Liver (tissue), 7 donors: ENCODE measurements at regions not wholly inside any gene's neighbourhood (a gene's known extent, or its start where the extent isn't known, plus 50 kb on each side); places are given as distances from the start of the nearest gene placed in this dataset.

Experiments
- DNase-seq: peaks from one replicate; pipeline ENCODE4 v3.0.0-alpha.2; 2017; ENCODE audit warnings: low spot score
- H3K27ac ChIP-seq, 2 donors: one replicate each; pipeline ENCODE4 v1.7.0; 2013; ENCODE audit warnings: inconsistent platforms in 2 of 2, low read length in 2 of 2, control low read depth in 1 of 2, low read depth in 1 of 2, mild to moderate bottlenecking in 1 of 2
- H3K27me3 ChIP-seq, 4 donors: one replicate each; pipeline versions ENCODE4 v1.6.1 to v1.7.0; 2013; ENCODE audit warnings: low read length in 3 of 4, inconsistent platforms in 1 of 4, mild to moderate bottlenecking in 1 of 4, moderate library complexity in 1 of 4; ENCODE audit not compliant: control insufficient read depth in 4 of 4, insufficient read depth in 4 of 4
- H3K36me3 ChIP-seq, 4 donors: one replicate each; pipeline versions ENCODE4 v1.6.1 to v1.7.0; 2013; ENCODE audit warnings: low read length in 3 of 4, mild to moderate bottlenecking in 3 of 4, low read depth in 1 of 4, moderate library complexity in 1 of 4; ENCODE audit not compliant: control insufficient read depth in 4 of 4, insufficient read depth in 3 of 4
- H3K4me1 ChIP-seq, 4 donors: one replicate each; pipeline versions ENCODE4 v1.6.1 to v1.7.0; 2013; ENCODE audit warnings: low read length in 3 of 4, mild to moderate bottlenecking in 3 of 4, moderate library complexity in 1 of 4; ENCODE audit not compliant: control insufficient read depth in 4 of 4, insufficient read depth in 4 of 4
- H3K4me3 ChIP-seq, 3 donors: one replicate each; pipeline versions ENCODE4 v1.6.1 to v1.7.0; 2013; ENCODE audit warnings: low read length in 3 of 3, control low read depth in 1 of 3, low read depth in 1 of 3, mild to moderate bottlenecking in 1 of 3
- H3K9ac ChIP-seq, 2 donors: one replicate each; pipeline ENCODE4 v1.7.0; 2013; ENCODE audit warnings: low read length in 2 of 2, mild to moderate bottlenecking in 2 of 2, moderate library complexity in 2 of 2, control low read depth in 1 of 2, low read depth in 1 of 2
- H3K9me3 ChIP-seq, 4 donors: one replicate each; pipeline versions ENCODE4 v1.6.1 to v1.7.0; 2013; ENCODE audit warnings: low read length in 3 of 4; ENCODE audit not compliant: control insufficient read depth in 4 of 4
- FOXA1 ChIP-seq: IDR thresholded peaks from 2 replicates; pipeline ENCODE4 v1.6.1; 2016; ENCODE audit warnings: antibody characterized with exemption
- FOXA2 ChIP-seq: IDR thresholded peaks from 2 replicates; pipeline ENCODE4 v1.6.1; 2016; ENCODE audit warnings: antibody characterized with exemption
- GABPA ChIP-seq, 2 donors: IDR thresholded peaks in 1 of 2; conservative IDR thresholded peaks in 1 of 2; 2 replicates each; pipeline ENCODE4 v1.6.1; 2016; ENCODE audit warnings: antibody characterized with exemption in 2 of 2, mild to moderate bottlenecking in 1 of 2, moderate library complexity in 1 of 2
- HNF4A ChIP-seq, 2 donors: conservative IDR thresholded peaks; 2 replicates each; pipeline ENCODE4 v1.6.1; 2016; ENCODE audit warnings: antibody characterized with exemption in 2 of 2, mild to moderate bottlenecking in 2 of 2
- HNF4G ChIP-seq: IDR thresholded peaks from 2 replicates; pipeline ENCODE4 v1.6.1; 2016; ENCODE audit warnings: antibody characterized with exemption
- NR2F2 ChIP-seq: IDR thresholded peaks from 2 replicates; pipeline ENCODE4 v1.6.1; 2016; ENCODE audit warnings: antibody characterized with exemption
- RAD21 ChIP-seq, 2 donors: IDR thresholded peaks; 2 replicates each; pipeline ENCODE4 v1.6.1; 2016; ENCODE audit warnings: antibody characterized with exemption in 2 of 2, mild to moderate bottlenecking in 2 of 2
- RXRA ChIP-seq, 2 donors: IDR thresholded peaks; 2 replicates each; pipeline ENCODE4 v1.6.1; 2017 to 2018; ENCODE audit warnings: antibody characterized with exemption in 2 of 2, mild to moderate bottlenecking in 1 of 2
- SP1 ChIP-seq: IDR thresholded peaks from 2 replicates; pipeline ENCODE4 v1.6.1; 2018; ENCODE audit warnings: antibody characterized with exemption, mild to moderate bottlenecking
- TAF1 ChIP-seq: conservative IDR thresholded peaks from 2 replicates; pipeline ENCODE4 v1.6.1; 2016; ENCODE audit warnings: antibody characterized with exemption, mild to moderate bottlenecking
- YY1 ChIP-seq: IDR thresholded peaks from 2 replicates; pipeline ENCODE4 v1.6.1; 2016; ENCODE audit warnings: antibody characterized with exemption, mild to moderate bottlenecking
- WGBS: extraction: QIAGEN DNeasy Blood & Tissue Kit; methylation state at CpG from one replicate; pipeline ENCODE4 v1.1.7; 2013; 5-methylcytosine and 5-hydroxymethylcytosine counted together
- TF ChIP-seq, protein P1 (sequence below): IDR thresholded peaks from 2 replicates; pipeline ENCODE4 v1.6.1; 2016; ENCODE audit warnings: antibody characterized with exemption, mild to moderate bottlenecking
- TF ChIP-seq, protein P2 (sequence below): IDR thresholded peaks from 2 replicates; pipeline ENCODE4 v1.6.1; 2016; ENCODE audit warnings: antibody characterized with exemption
- TF ChIP-seq, protein P3 (sequence below): IDR thresholded peaks from 2 replicates; pipeline ENCODE4 v1.6.1; 2016; ENCODE audit warnings: antibody characterized with exemption
- donor health status: healthy.
- donor health status: healthy.
- donor health status: healthy.
- donor health status: healthy.

DNA sequence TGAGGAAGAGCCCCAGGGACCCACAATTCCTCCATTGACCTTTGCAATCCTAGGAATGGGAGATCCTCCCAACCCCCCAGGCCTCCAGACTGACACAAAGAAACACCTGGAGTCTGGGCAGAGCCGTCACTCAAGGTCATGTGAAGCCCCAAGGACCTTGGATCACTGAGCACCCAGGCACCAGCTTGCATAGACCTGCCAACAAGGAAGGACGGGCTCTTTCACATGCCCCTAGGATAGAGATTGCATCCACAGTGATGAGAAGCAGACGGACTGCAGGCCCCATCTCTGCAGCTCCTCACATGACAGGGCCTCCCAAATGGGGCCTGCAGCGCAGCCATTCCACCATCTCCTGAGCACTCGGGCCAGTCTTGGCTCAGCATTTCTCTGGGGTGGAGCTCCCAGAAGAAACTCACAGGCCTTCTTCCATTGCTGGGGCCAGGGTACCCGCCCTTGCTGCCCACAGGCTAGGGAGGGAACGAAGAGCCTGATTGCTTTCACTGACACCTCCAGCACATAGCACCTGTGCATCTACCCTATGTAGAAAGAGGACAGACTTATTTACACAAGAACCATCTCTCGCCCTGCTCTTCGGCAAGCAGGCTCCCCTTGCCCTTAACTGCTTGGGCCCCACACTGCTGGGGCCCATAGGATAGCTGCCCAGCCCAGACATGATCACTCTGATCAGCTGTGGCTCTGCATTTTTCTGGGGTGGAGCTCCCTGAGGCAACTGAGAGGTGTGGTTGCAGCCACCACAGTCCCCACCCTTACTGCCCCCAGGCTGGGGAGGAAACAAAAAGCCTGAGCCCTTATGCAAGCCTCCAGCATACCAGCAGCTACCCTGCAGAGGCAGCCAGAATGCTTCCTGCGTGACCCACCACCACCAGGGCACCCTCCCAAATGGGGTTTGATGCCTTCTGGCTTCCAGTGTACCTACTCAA lies 185.7 kb upstream of the ZCCHC13 start:
- Histone ChIP-seq H3K27me3 (peaks cover 0 to 2% (median 0%) of the 10 kb centered on the region in 4 donors), H3K36me3 (peaks cover 0 to 5% (median under 1%) of the 10 kb centered on the region in 4 donors), H3K27ac (no peak overlapping the region), H3K9ac (no peak overlapping the region), H3K4me1 (no peaks in the 10 kb centered on the region), H3K9me3 (peaks cover 0 to 4% (median 0%) of the 10 kb centered on the region in 4 donors), H3K4me3 (no peak overlapping the region)
- TF ChIP-seq FOXA2 (no peak), YY1 (no peak), RXRA (IDR thresholded peaks at IDR 0.05) (no peak), GABPA (IDR thresholded peaks at IDR 0.05 in 1 of 2, conservative IDR thresholded peaks at IDR 0.05 in 1 of 2) (no peak), SP1 (no peak), HNF4A (conservative IDR thresholded peaks at IDR 0.05) (no peak)
- no peak for DNase-seq
- WGBS: 95% methylated on average over 10 of the region's 10 CpGs

DNA sequence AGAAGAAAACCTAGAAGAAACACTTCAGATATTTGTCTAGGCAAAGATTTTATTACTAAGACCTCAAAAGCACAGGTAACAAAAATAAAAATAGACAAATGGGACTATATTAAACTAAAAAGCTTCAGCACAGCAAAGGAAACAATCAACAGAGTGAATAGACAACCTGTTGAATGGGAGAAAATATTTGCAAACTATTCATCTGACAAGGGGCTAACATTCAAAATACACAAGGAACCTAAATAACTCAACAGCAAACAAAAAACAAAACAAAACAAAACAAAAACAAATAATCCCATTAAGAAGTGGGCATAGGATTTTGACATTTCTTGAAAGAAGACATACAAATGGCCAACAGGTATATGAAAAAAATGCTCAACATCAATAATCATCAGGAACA lies 192.7 kb upstream of the ZCCHC13 start:
- no peak for TF ChIP-seq HNF4A (conservative IDR thresholded peaks at IDR 0.05)
- TF ChIP-seq FOXA1: no peak
- no peak for TF ChIP-seq FOXA2
- TF ChIP-seq RXRA (IDR thresholded peaks at IDR 0.05): no peak
- no peak for TF ChIP-seq TAF1
- no peak for TF ChIP-seq GABPA (IDR thresholded peaks at IDR 0.05 in 1 of 2, conservative IDR thresholded peaks at IDR 0.05 in 1 of 2)
- TF ChIP-seq YY1: no peak
- no peak for TF ChIP-seq NR2F2
- TF ChIP-seq, protein P1, sequence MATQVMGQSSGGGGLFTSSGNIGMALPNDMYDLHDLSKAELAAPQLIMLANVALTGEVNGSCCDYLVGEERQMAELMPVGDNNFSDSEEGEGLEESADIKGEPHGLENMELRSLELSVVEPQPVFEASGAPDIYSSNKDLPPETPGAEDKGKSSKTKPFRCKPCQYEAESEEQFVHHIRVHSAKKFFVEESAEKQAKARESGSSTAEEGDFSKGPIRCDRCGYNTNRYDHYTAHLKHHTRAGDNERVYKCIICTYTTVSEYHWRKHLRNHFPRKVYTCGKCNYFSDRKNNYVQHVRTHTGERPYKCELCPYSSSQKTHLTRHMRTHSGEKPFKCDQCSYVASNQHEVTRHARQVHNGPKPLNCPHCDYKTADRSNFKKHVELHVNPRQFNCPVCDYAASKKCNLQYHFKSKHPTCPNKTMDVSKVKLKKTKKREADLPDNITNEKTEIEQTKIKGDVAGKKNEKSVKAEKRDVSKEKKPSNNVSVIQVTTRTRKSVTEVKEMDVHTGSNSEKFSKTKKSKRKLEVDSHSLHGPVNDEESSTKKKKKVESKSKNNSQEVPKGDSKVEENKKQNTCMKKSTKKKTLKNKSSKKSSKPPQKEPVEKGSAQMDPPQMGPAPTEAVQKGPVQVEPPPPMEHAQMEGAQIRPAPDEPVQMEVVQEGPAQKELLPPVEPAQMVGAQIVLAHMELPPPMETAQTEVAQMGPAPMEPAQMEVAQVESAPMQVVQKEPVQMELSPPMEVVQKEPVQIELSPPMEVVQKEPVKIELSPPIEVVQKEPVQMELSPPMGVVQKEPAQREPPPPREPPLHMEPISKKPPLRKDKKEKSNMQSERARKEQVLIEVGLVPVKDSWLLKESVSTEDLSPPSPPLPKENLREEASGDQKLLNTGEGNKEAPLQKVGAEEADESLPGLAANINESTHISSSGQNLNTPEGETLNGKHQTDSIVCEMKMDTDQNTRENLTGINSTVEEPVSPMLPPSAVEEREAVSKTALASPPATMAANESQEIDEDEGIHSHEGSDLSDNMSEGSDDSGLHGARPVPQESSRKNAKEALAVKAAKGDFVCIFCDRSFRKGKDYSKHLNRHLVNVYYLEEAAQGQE: no peak
- no peak for TF ChIP-seq SP1
- TF ChIP-seq, protein P2, sequence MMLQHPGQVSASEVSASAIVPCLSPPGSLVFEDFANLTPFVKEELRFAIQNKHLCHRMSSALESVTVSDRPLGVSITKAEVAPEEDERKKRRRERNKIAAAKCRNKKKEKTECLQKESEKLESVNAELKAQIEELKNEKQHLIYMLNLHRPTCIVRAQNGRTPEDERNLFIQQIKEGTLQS: no peak
- TF ChIP-seq, protein P3, sequence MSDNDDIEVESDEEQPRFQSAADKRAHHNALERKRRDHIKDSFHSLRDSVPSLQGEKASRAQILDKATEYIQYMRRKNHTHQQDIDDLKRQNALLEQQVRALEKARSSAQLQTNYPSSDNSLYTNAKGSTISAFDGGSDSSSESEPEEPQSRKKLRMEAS: no peak
- peaks cover 0 to 2% (median 0%) of the 10 kb centered on the region in 4 donors for H3K36me3 ChIP-seq
- H3K27me3 ChIP-seq: no peaks in the 10 kb centered on the region
- H3K4me1 ChIP-seq: no peaks in the 10 kb centered on the region
- H3K4me3 ChIP-seq: no peak overlapping the region
- no peak overlapping the region for H3K9ac ChIP-seq
- no peak for DNase-seq
- H3K27ac ChIP-seq: no peak overlapping the region
- no peaks in the 10 kb centered on the region for H3K9me3 ChIP-seq

DNA sequence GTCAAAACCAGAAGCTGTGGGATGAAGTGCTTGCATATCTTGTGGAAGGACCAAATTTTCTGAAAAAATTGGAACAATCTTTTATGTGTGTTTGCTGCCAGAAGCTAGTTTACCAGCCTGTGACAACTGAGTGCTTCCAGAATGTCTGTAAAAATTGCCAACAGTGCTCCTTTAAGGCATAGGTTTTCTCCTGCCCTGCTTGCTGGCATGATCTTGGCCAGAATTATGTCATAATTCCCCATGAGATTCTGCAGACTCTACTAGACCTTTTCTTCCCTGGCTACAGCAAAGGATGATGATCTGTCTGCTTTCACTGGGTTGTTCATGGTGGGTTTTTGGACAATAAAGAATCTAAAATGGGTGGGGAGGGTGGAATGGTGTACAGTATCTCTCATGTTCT lies 196.3 kb upstream of the ZCCHC13 start:
- H3K27me3 ChIP-seq: no peaks in the 10 kb centered on the region

More for the DNA sequence above, 196.3 kb upstream of the ZCCHC13 start:
- Histone ChIP-seq H3K27ac (no peak overlapping the region), H3K4me1 (no peaks in the 10 kb centered on the region), H3K9me3 (peaks cover 0 to 4% (median 2%) of the 10 kb centered on the region in 4 donors), H3K36me3 (peaks cover 0 to 2% (median 0%) of the 10 kb centered on the region in 4 donors), H3K4me3 (no peak overlapping the region), H3K9ac (no peak overlapping the region)
- DNase-seq: no peak
- no peak for TF ChIP-seq HNF4G
- no peak for TF ChIP-seq RAD21 (IDR thresholded peaks at IDR 0.05)
- no peak for TF ChIP-seq TAF1
